DND-41 (cell line): ENCODE measurements at regions not wholly inside any gene's neighbourhood (a gene's known extent, or its start where the extent isn't known, plus 50 kb on each side); places are given as distances from the start of the nearest gene placed in this dataset.

ENCODE experiments used
- EZH2 ChIP-seq: IDR thresholded peaks from 3 replicates; pipeline ENCODE4 v1.6.1; 2012; ENCODE audit warnings: borderline replicate concordance, low read depth, mild to moderate bottlenecking, moderate library complexity, low read length, inconsistent platforms; ENCODE audit not compliant: severe bottlenecking
- TF ChIP-seq, protein P1 (sequence below): IDR thresholded peaks from 2 replicates; pipeline ENCODE4 v1.5.1; 2012; ENCODE audit warnings: borderline replicate concordance, low read length, moderate library complexity, mild to moderate bottlenecking; ENCODE audit not compliant: poor library complexity, severe bottlenecking; ENCODE audit errors: extremely low read depth

GRCh38 chr6:133190912-133191311 is 50.2 kb upstream of the EYA4 start:
- TF ChIP-seq, protein P1, sequence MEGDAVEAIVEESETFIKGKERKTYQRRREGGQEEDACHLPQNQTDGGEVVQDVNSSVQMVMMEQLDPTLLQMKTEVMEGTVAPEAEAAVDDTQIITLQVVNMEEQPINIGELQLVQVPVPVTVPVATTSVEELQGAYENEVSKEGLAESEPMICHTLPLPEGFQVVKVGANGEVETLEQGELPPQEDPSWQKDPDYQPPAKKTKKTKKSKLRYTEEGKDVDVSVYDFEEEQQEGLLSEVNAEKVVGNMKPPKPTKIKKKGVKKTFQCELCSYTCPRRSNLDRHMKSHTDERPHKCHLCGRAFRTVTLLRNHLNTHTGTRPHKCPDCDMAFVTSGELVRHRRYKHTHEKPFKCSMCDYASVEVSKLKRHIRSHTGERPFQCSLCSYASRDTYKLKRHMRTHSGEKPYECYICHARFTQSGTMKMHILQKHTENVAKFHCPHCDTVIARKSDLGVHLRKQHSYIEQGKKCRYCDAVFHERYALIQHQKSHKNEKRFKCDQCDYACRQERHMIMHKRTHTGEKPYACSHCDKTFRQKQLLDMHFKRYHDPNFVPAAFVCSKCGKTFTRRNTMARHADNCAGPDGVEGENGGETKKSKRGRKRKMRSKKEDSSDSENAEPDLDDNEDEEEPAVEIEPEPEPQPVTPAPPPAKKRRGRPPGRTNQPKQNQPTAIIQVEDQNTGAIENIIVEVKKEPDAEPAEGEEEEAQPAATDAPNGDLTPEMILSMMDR = no peak
- TF ChIP-seq EZH2 = no peak
